ENCODE measurements at regions not wholly inside any gene's neighbourhood (a gene's known extent, or its start where the extent isn't known, plus 50 kb on each side); places are given as distances from the start of the nearest gene placed in this dataset.
"Not testable (repeated sequence)": the region's sequence is repeated elsewhere in the genome, so short reads cannot be mapped to it uniquely, and the experiment has no call there.

DNA sequence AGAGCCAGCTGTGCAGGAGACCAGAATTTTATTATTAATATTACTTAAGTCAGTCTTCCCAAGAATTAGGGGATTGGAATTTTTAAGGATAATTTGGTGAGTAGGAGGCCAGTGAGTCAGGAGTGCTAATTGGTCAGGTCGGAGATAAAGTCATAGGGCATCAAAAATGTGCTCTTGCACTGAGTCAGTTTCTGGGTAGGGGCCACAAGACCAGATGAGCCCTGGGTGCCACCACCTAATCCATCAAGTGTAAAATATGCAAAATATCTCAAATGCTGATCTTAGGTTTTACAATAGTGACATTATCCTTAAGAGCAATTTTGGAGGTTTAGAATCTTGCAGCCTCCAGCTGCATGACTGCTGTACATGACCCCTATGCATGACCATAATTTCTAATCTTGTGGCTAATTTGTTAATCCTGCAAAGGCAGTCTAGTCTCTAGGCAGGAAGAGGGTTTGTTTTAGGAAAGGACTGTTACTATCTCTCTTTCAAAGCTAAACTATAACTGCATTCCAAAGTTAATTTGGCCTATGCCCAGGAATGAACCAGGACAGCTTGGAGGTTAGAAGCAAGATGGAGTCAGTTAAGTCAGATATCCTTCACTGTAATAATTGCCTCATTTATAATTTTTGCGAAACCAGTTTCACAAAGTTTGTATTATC is 215.9 kb downstream of the RNF152 start:
- DNase-seq, result no peak

DNA sequence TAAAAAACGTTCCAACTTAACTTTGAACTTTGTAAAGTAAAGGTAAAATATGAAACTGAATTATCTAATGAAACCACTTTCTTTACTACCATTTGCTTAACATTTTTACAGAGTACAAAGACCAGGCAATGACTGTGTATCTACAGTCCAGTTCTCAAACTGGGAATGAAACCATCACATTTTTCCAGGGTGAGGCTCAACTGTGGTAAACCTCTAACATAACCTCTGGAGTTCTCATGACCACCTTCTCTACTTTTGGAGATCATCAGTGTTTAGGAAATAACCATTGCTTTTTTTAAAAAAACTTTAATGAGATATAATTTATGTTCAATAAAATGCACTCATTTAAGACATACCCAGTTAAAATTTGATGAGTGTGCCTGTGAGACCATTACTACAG is 223.5 kb downstream of the RNF152 start:
- DNase-seq, result no peak

DNA sequence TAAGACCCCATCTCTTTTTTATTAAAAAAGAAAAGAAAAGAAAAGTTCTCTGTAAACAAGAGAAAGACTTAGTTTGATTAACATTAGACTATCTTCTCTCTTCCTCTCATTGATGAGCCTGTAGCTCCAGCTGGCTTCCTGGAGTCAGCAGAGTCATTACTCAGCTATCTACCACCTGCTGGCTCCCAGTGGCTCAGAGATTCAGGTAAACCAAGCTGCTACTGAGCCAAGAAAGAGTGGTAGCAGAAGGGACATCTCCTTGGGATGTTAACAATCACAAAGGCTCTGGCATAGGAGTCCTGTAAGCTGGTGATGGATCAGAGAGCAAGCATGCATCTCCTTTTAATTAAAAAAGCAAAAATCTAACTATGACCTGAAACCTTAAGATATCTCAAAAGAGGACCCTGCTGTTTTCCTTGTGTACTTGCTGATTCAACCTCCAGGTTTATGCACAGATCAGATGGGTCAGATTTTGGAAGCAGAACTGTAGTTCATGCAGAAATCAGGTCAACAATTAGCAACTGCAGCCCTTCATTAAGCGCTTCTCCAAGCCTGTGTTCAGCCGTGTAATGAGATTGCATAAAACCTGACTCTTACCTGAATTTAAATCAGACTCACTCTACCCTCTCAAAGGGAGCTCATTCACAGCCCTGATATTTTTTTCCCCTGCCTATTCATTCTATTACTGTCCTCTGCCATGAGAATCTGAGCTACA is 225.8 kb downstream of the RNF152 start:
- DNase-seq, result no peak

DNA sequence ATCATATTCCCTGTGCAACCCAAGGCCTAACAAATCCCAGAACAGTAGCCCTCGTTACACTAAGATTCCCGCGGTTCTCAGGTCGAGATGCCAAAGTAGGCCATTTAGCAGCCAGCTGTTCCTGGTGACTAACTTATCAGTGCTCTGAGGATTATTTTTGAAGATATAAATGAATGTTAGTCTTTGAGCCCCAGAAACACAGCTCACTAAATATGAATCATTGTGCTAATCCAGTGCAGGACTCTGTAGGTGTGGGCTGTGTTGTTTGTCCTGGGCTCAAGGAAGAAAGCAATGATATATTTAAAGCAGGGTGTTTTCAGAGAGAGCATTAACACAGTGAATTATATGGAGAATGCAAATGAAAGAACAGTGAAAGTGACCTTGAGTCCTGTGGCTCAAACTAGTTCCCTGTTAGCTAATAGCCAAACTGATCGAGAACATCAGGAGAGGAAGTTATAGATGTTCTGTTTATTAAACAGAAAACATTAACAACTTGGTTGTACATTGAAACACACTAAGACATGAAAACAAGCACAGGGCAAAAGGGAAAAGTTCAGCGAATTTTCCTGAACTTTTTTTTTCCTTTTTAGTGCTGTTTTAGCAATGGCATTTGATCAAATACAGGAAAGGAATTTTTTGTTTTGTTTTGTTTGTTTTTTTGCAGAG is 228.3 kb downstream of the RNF152 start:
- DNase-seq, result no peak

DNA sequence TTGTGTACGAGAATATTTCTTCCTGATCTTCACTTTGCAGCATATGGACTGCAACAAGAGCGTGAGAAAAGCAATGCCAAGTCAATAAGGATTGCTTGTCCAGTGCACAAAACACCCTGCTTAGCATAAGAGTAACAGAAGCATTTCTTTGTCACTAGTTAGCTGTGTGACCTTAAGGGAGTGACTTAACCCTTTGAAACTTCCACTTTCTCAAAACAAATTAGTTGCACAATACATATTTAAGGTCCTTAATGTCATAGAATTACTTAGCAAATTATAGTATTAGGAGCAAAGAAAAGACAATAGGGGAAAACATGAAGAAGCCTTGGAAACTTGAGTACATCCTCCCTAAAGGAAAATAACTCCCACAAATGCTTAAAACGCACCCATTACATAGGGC is 230.1 kb downstream of the RNF152 start:
- DNase-seq, result no peak

DNA sequence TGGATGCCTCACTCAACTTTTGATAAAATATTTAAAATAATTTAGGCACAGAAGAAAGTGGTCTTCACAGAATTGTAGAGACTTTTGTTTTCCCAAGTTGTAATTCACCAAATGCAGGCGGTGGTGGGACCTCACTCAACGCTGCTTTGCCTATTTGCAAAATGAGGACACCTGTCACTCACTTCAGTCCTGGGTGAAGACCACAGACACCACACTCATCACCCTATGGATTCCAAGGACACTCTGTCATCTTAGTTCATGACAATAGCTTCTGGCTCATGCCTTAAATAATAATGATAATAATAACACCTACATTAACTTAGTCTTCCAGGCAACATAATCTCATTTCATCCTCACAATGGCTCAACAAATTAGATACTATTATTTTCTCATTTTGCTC is 234.4 kb downstream of the RNF152 start:
- DNase-seq, result no peak

DNA sequence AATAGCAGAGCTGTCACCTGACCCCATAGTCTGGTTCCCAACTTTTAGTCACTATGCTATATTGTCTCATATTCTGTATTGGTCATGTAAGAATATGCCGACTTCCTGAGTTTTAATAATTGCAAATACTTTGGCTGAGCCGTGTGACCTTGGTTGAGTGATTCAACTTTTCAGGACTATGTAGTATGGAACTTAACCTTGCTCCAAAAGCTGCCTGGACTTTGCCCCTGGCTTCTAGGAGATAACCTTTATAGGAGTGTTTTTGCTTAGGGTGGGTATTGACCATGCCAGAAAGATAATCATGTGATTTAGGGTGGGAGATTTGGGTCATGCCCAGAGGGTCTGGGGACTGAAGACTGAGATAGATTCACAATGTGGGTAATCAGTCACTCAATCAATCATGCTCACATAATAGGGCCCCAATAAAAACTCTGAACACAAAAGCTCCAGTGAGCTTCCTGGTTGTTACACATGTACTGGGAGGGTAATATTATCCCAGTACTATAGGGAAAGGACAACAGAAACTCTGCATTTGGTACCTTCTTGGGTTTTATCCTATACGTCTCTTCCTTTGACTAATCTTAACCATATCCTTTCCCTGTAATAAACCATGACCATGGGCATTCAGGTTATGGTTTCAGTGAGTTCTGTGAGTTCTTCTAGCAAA is 235.6 kb downstream of the RNF152 start:
- no peak for DNase-seq

DNA sequence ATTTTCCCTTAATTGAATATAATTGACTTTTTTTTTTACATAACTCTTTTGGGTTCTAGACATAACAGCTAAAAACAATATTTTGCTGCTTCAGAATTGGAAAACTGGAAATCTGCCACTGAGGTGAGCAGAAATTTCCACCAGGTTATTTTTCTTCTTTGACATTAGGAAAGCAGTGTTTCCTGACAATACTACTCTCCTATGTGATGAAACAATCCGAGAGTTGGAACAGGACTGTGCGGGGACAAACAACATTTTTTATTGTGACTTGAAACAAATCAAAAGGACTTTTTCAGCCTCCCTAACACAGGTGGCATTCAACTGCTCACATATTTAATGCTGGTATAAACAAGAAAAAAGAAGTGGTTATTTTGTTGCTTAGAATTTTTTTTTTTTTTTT is 237.2 kb downstream of the RNF152 start:
- DNase-seq, result no peak

DNA sequence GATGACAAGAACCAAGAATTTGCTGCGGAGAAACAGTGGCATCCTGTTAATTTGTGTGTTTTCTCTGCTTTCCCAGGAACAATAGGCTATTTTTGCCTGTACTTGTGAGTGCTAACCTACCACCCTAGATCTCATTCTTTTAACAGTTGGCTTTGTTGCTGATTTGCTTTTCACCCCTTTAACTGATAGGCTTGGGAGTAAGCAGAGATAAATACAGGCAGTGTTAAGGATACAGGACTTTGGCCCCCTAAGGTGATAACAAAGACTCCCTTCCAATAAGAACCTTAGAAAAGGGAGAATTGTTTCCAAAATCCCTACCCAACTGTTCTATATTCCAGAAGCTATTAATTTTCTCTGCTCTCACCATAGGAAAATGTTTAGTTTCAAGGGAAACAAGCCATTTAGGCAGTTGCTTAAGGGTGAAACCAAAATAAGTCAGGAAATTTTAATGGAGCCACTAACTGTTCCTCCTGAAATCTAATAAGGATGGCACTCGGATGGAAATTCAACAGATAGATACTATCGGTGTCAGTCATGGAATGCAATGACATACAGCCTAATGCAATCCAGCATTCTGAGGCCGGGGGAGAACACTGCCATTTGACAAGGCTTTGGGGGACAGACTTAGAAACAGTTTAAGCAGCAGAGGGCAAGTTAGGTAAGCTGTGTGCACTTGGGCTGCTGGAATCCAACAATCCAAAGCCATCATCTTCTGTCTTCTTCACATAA is 238.8 kb downstream of the RNF152 start:
- no peak for DNase-seq

DNA sequence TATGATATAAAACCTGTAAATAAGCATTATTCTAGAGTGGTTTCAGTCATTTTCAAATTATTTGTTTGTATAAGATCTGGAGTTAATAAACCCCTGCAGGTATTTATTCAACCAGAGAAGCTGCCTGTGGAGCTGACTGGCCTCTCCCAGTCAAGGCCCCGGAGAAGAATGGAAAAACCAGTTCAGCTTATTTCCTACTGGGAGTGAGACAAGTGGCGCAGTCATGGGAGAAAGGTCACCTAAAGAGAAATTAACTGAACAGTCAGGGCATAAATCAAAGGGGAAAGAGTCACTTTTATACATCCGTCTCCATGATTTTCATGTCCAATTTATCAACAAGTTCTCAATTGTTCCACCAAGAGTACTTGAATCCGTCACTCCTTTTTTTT is 240.9 kb downstream of the RNF152 start:
- no peak for DNase-seq

DNA sequence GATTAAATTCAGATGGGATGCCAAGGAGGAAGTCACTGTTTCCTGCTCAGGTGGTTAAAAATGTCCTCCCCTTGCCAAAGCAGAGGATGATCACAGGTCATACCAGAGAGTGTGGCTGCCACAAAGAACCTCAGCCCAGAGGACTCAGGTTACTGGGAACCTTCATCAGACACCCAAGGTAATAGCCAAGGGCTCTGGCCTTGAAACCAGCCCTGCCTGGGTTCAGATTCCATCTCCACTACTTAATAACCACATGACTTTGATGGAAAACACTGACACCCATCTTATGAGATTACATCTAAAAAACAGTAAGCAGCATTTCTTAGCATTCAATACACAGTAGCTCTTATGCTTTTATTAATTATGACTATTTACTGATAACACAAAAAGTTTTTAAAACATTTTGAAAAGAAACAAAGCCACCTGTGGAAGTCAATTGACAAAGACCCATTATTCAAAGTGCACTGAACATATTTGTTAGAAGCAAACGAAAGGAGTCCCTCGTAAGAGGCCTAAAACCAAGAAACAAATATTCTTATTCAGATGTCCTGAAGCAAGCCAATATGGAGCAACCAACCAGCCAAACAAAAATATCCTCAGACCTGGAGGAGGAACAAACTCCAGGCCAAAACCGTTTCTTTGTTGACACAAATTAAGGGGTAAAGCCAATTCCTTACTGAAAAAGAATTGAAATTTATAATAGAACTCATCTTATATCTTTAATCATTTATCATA is 241.5 kb downstream of the RNF152 start:
- DNase-seq, result no peak

DNA sequence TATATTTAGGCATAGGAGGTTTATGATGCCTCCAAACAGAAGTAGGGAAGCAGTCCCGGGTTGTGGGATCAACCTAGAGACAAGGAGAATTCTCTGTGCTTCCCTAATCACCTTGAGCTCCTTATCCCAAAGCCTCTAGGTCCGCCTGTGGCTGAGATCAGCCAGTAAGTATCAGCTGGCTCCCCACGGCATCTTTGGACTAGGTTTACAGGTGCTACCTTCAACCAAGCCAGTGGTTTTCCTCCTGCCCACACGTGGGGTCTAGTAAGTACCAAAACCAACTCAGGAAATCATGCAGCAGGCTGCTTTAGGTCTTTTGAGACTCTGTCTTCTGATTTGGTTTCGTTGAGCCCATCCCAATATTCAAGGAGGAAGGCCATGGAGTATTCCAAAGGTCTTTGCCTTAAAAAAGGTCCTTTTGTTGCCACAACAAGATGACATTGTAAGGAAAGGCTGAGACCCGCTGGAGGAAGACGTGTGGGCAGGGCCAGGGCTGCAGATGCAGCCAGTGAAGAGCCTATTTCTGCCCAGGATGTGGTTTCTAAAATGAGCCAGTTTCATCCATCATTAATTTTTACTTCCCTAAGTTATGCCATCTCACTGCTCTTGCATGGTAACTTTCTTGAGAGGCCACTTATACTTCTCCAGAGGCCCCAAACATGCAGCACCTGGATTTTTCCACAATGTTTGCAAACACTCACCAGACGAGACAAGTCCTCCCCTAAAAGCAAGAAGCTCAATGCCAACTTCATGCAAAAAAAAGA is 248.7 kb downstream of the RNF152 start:
- DNase-seq, result no peak

DNA sequence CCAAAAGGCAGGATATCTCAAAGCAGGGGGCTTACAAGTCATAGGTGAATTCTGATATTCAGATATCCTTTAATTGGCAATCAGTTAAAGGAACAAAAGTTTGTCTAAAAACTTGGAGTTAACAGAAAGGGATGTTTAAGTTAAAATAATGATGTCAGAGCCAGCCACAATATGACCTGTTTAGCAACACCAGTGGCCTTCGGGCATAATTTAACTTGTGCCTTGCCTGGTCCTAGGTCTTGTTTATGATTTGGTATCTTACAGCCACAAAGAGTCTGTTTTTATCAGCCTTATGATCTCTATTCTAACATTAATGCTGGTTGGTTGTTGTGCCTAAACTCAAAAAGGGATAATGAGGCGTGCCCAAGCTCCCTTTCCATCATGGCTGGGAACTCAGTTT is 252.9 kb downstream of the RNF152 start:
- DNase-seq, result no peak

DNA sequence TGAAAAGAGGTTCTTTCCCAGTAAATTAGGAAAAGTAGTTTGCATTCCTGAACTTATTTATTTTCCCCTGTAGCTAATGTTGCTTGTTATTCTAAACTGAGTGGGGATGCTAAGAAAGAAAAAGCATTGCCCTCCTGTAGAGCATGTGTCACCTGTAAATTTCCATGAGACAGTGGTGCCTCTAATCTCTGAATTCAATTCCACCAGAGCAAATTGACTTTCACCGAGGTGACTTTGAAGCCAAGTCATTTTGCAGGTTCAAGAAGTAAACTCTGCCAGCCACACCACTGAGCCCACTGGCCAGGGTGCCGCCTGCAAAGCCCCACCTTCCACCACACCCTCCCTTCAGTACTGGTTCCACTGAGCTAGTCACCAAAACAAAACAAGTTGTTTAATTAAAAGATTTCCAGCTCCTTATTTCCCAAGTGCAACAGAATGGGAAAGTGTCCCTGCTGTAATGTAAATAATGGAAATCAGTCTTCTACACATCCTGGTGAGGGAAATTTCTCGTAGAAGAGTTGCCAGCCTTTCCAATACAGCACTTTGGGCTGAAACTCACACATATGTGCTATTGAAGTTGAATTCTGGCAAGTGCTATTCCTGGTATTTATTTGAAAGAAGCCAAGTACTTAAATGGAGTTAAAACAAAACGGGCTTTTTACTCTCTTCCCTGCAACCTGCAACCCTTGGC is 254.8 kb downstream of the RNF152 start:
- no peak for DNase-seq

DNA sequence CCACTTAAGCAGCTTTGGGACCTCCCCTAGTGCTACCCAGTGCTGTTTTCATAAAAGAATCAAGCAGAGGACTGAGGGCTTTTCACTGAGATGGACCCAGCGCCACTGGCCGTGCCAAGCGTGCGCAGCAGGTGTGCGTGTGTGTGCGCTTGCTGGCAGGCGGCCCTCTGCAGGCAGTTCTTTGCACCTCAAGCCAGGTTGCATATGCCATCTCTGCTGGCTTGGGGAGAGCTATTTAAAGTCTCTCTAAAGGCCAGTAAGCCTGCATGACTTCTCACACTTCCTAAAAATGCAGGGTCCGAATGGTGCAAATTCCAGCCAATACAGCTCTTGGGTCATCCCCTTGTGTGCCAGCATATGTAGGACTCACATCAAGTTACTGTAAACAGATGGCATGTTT is 255.5 kb downstream of the RNF152 start:
- peak; percentile 14 for DNase-seq

DNA sequence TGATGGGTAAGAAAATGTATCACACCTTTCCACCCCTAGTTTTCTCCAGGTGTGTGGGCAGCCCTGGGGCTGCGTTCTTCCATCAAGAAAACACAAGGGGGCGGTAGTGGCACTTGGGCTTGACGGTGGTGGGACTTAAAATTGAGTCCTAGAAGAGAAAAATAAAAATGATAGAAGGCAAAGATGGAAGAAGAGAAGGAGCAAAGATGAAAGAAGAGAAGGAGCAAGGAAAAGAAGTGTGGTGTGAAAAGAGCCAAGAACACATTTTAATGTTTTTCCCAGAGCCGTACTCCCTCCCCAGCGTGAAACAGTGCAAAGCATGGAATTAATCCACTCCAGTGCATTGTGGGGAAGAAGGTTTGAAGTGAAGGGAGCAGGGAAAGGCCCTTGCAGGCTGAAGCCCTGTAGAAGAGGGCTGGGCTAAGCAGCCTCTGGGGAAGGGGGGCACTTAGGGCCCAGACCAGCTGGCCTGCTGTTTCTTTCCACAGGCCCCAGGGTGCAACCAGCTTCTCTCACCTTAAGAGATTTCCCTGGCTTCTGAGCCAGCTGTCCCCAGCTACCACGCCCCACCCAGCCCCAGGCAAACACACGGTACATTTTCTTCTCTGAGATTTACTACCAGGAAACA is 256.8 kb downstream of the RNF152 start:
- peak; percentile 68 for DNase-seq

DNA sequence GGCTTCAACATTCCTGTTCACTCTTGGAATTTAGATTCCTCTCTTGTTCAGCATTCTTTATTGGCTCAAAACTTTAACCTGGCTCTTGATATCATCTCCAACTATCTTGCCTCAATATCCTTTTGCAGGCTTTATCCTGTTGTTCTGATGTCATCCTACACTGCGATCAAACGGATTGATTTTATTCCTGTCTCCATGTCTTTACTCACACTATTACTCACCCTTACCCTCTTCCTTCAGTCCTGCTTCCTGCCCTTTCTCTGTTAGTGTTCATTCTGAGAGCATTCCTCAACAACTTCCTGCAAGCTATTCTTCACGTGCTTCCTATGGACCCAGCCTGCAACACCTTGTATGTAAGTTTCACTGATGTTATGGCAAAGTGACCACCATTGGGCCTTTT is 264.7 kb downstream of the RNF152 start:
- DNase-seq, result no peak

DNA sequence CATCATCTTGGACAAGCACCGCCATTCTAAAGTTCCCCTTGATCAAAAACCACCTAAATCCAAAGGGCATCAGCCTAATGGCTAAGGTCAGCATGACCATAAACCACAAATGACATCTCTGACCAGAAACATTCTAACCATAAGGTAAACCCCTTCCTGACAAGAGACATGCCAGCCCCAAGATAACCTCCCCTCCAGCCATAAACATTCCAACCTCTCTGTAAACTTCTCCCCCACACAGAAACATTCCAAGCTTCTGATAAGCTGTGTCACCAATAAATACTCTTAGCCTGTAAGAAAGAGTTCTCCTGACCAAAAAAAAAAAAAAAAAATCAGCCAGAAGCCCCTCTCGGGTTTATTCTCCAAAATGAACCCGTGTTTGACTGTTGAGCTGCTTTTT is 268.2 kb downstream of the RNF152 start:
- not testable (repeated sequence) for DNase-seq

DNA sequence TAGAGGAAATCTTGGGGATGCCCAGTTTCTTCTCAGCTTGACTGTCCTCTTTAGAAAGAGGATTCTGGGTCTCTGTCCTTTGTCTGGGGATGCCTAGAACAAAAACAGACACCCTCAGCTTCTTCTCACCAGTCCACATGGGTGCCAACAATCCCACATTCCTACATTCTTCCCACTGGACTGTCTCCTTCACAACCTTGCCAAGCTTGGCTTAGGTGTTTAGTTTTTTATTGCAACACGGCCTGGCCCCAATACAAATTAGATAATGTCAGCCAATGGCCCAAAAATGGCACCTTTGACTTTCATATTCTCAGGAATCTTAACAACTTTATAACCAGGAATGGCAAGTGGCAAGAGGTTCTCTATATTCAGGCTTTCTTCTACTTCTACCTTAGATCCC is 273.0 kb downstream of the RNF152 start:
- DNase-seq, result no peak

DNA sequence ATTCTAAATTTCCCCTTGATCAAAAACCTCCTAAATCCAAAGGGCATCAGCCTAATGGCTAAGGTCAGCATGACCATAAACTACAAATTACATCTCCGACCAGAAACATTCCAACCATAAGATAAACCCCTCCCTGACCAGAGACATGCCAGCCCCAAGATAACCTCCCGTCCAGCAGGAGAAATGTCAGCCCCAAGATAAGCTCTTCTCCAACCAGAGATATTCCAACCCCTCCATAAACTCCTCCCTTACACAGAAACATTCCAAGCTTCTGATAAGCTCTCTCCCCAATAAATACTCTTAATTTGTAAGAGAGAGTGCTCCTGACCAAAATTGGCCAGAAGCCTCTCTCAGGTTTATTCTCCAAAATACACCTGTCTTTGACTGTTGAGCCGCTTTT is 274.0 kb downstream of the RNF152 start:
- DNase-seq, result no peak

All from right kidney (tissue), 1 donor.